B cell (primary cell): ENCODE measurements at regions not wholly inside any gene's neighbourhood (a gene's known extent, or its start where the extent isn't known, plus 50 kb on each side); places are given as distances from the start of the nearest gene placed in this dataset.

Source experiments
- ATAC-seq: fragments of 200-7000 bp; cut with Tn5 transposase; one replicate; pipeline ENCODE4 v1.10.0; 2021; ENCODE audit warnings: low read depth, mild to moderate bottlenecking, moderate number of reproducible peaks, moderate library complexity
- CTCF ChIA-PET: fragments of 350-600 bp; sonication (Branson Sonifier 250); formaldehyde crosslinking; loops from one replicate; lab custom pipeline; 2021; ENCODE audit warnings: antibody characterized with exemption, inconsistent platforms; lab: Charles Lee
- POLR2A ChIA-PET: fragments of 350-600 bp; sonication (Branson Sonifier 250); formaldehyde crosslinking; loops from one replicate; lab custom pipeline; 2021; ENCODE audit warnings: antibody characterized with exemption; lab: Charles Lee
- DNase-seq: peaks from one replicate; pipeline ENCODE4 v3.0.0; 2013
- H2AFZ ChIP-seq: 2 replicates; pipeline ENCODE4 v1.6.1; 2012; ENCODE audit warnings: mild to moderate bottlenecking, low read depth, low read length; ENCODE audit not compliant: insufficient read depth, poor library complexity, severe bottlenecking
- H3K27ac ChIP-seq, 2 donors: 1 replicate in 1 of 2; 2 replicates in 1 of 2; pipeline ENCODE4 v1.5.1; 2012 to 2013; ENCODE audit warnings: low read length in 2 of 2, mild to moderate bottlenecking in 2 of 2, moderate library complexity in 1 of 2
- H3K27me3 ChIP-seq, 4 experiments: fragments of 200-600 bp in 1 of 4; sonication (generic) in 1 of 4; replicated peaks in 1 of 4; 1 replicate in 2 of 4; 2 replicates in 2 of 4; pipeline versions ENCODE4 v1.6.1 to v1.7.0; 2013 to 2016; ENCODE audit warnings: low read length in 3 of 4, mild to moderate bottlenecking in 2 of 4, mixed read lengths in 1 of 4, moderate library complexity in 1 of 4; ENCODE audit not compliant: insufficient read depth in 4 of 4, control insufficient read depth in 3 of 4; ENCODE audit errors: control extremely low read depth in 1 of 4
- H3K36me3 ChIP-seq, 2 experiments: replicated peaks in 1 of 2; 1 replicate in 1 of 2; 2 replicates in 1 of 2; pipeline versions ENCODE4 v1.6.1 to v1.7.1; 2013; ENCODE audit warnings: low read length in 1 of 2; ENCODE audit not compliant: insufficient read depth in 2 of 2, control insufficient read depth in 1 of 2; ENCODE audit errors: control extremely low read depth in 1 of 2, extremely low read depth in 1 of 2
- H3K4me1 ChIP-seq, 2 donors: fragments of 200-600 bp in 1 of 2; sonication (generic) in 1 of 2; 1 replicate in 1 of 2; 2 replicates in 1 of 2; pipeline versions ENCODE4 v1.5.1 to v1.6.1; 2013 to 2017; ENCODE audit warnings: low read length in 2 of 2; ENCODE audit not compliant: control insufficient read depth in 2 of 2, insufficient read depth in 2 of 2
- H3K4me2 ChIP-seq: replicated peaks from 2 replicates; pipeline ENCODE3; 2012; ENCODE audit warnings: mild to moderate bottlenecking, low read depth, low read length; ENCODE audit not compliant: poor library complexity, severe bottlenecking
- H3K4me3 ChIP-seq, 5 experiments: fragments of 200-600 bp in 1 of 5; sonication (generic) in 1 of 5; 1 replicate in 3 of 5; 2 replicates in 2 of 5; pipeline versions ENCODE4 v1.5.1 to v1.7.0; 2011 to 2016; ENCODE audit warnings: low read length in 4 of 5, mild to moderate bottlenecking in 4 of 5, low read depth in 2 of 5, control low read depth in 1 of 5, moderate library complexity in 1 of 5; ENCODE audit not compliant: insufficient read depth in 1 of 5; ENCODE audit errors: control extremely low read depth in 1 of 5, extremely low read depth in 1 of 5
- H3K79me2 ChIP-seq: fragments of 200-600 bp; sonication (generic); one replicate; pipeline ENCODE4 v1.6.0; 2016; ENCODE audit warnings: low read length; ENCODE audit not compliant: control insufficient read depth, insufficient read depth
- H3K9ac ChIP-seq: fragments of 200-600 bp; sonication (generic); 2 replicates; pipeline ENCODE4 v1.6.1; 2017; ENCODE audit warnings: mild to moderate bottlenecking, low read length, moderate library complexity
- H3K9me3 ChIP-seq, 3 donors: one replicate each; pipeline versions ENCODE4 v1.6.1 to v1.7.1; 2013; ENCODE audit warnings: low read length in 2 of 3; ENCODE audit not compliant: control insufficient read depth in 2 of 3, insufficient read depth in 1 of 3; ENCODE audit errors: control extremely low read depth in 1 of 3
- H4K20me1 ChIP-seq: 2 replicates; pipeline ENCODE4 v1.6.0; 2012; ENCODE audit warnings: mild to moderate bottlenecking, low read length; ENCODE audit not compliant: insufficient read depth, control insufficient read depth, poor library complexity, severe bottlenecking
- H3K27ac Mint-ChIP-seq: one replicate; pipeline ENCODE4 v1.8.0; 2021; ENCODE audit warnings: mixed read lengths
- H3K27me3 Mint-ChIP-seq: one replicate; pipeline ENCODE4 v1.8.0; 2021; ENCODE audit warnings: mixed read lengths
- H3K4me1 Mint-ChIP-seq: one replicate; pipeline ENCODE4 v1.8.0; 2021; ENCODE audit warnings: mixed read lengths
- H3K4me3 Mint-ChIP-seq: one replicate; pipeline ENCODE4 v1.8.0; 2021; ENCODE audit warnings: mixed read lengths
- H3K9me3 Mint-ChIP-seq: one replicate; pipeline ENCODE4 v1.8.0; 2022; ENCODE audit warnings: mixed read lengths; ENCODE audit not compliant: insufficient read depth
- CTCF ChIP-seq: fragments of 200-600 bp; IDR thresholded peaks from one replicate; pipeline ENCODE4 v1.8.0; 2022; ENCODE audit warnings: antibody characterized with exemption, mild to moderate bottlenecking
- EZH2 ChIP-seq: IDR thresholded peaks from 2 replicates; pipeline ENCODE4 v1.6.1; 2012; ENCODE audit warnings: borderline replicate concordance, low read depth, mild to moderate bottlenecking, moderate library complexity, low read length; ENCODE audit not compliant: insufficient read depth, poor library complexity, severe bottlenecking
- WGBS: methylation state at CpG from one replicate; pipeline ENCODE4 v1.1.5; 2013; ENCODE audit warnings: missing lambda C conversion rate; ENCODE audit not compliant: insufficient coverage; 5-methylcytosine and 5-hydroxymethylcytosine counted together
- intact Hi-C: fragments of 100-400 bp; cut with micrococcal nuclease; formaldehyde crosslinking; loops from one replicate; pipeline ENCODE4 v1.10.0; 2022

GRCh38 chr2:67650291-67651133 is 253.4 kb downstream of the ETAA1 start:
- ChIA-PET POLR2A (no interaction called here), CTCF (no interaction called here)
- Histone ChIP-seq H3K9me3 (peaks cover 0 to 11% (median 9%) of the 10 kb centered on the region in 3 donors), H3K27me3 (no peaks in the 10 kb centered on the region), H3K4me3 (no peak overlapping the region), H4K20me1 (no peaks in the 10 kb centered on the region), H2AFZ (no peak overlapping the region), H3K79me2 (no peaks in the 10 kb centered on the region), H3K36me3 (no peaks in the 10 kb centered on the region), H3K27ac (no peak overlapping the region), H3K4me2 (no peak overlapping the region), H3K4me1 (no peaks in the 10 kb centered on the region), H3K9ac (no peak overlapping the region)
- Mint-ChIP-seq H3K4me1 (no peaks in the 10 kb centered on the region), H3K27ac (no peak overlapping the region), H3K9me3 (peaks cover 3% of the 10 kb centered on the region), H3K27me3 (peaks cover 9% of the 10 kb centered on the region), H3K4me3 (no peak overlapping the region)
- intact Hi-C loops: no loop called here
- DNase-seq: no peak
- ATAC-seq: no peak
- no peak for TF ChIP-seq EZH2
- TF ChIP-seq CTCF: no peak
- WGBS: 6% methylated on average over 5 of the region's 8 CpGs

GRCh38 chr2:67651565-67651964 is 254.4 kb downstream of the ETAA1 start:
- ATAC-seq: no peak
- intact Hi-C loops: no loop called here

More at GRCh38 chr2:67651565-67651964, 254.4 kb downstream of the ETAA1 start:
- POLR2A ChIA-PET: no interaction called here
- no peak overlapping the region for H3K27ac Mint-ChIP-seq
- WGBS: no CpG with 5 or more reads among the region's 3 CpGs
- Histone ChIP-seq H3K4me1 (no peaks in the 10 kb centered on the region), H3K4me3 (no peak overlapping the region), H3K27me3 (no peaks in the 10 kb centered on the region), H3K9ac (no peak overlapping the region), H3K27ac (no peak overlapping the region), H4K20me1 (no peaks in the 10 kb centered on the region), H3K9me3 (peaks cover 0 to 8% (median 5%) of the 10 kb centered on the region in 3 donors), H3K79me2 (no peaks in the 10 kb centered on the region), H3K4me2 (no peak overlapping the region), H3K36me3 (no peaks in the 10 kb centered on the region), H2AFZ (no peak overlapping the region)
- TF ChIP-seq EZH2: no peak
- no peak for TF ChIP-seq CTCF
- DNase-seq: no peak
- no peak overlapping the region for H3K4me3 Mint-ChIP-seq
- H3K4me1 Mint-ChIP-seq: no peaks in the 10 kb centered on the region
- peaks cover 2% of the 10 kb centered on the region for H3K9me3 Mint-ChIP-seq
- H3K27me3 Mint-ChIP-seq: peaks cover 9% of the 10 kb centered on the region
- CTCF ChIA-PET: no interaction called here
